ENCODE measurements at regions not wholly inside any gene's neighbourhood (a gene's known extent, or its start where the extent isn't known, plus 50 kb on each side); places are given as distances from the start of the nearest gene placed in this dataset.

DNA sequence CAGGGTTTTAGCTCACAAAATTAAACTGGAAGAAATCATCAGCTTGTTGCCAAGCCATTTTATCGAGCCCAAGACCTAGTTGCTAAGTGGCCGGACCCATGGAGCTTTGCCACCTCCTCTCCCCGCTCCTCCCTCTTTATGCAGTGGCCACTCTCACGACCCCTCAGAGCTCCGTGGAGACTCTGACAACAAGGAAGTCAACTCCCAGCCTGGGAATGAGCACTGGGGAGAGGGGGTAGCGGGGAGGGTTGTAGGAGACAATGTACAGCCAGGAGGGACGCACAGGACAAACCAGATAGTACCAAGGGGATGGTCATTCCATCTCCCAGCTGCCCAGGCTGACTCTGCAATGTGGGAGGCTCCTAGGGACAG, 250.9 kb downstream of the SIPA1L2 start:
- no peak overlapping the region for H3K14ac ChIP-seq (ENCODE audit: insufficient read length)
- H2BK20ac ChIP-seq (ENCODE audit: low read length) = no peak overlapping the region
- ChIA-PET POLR2A (ENCODE audit: partially characterized antibody) (no interaction called here), CTCF (ENCODE audit: partially characterized antibody) (interaction anchor here (0.6 to 1.0 kb wide), 2 partner anchors 144 to 249 kb away, joined by 3 to 5 read pairs; no protein-coding TSS in a partner anchor)
- H4K91ac ChIP-seq (replicated peaks; ENCODE audit: insufficient read length, low read length) = no peak overlapping the region
- H2AK5ac ChIP-seq (ENCODE audit: low read depth, low read length) = no peak overlapping the region
- no peak for TF ChIP-seq KDM1A (IDR thresholded peaks at IDR 0.05; ENCODE audit: borderline replicate concordance, low read length)
- TF ChIP-seq PHF8 (conservative IDR thresholded peaks at IDR 0.05; ENCODE audit: low read depth, low read length) = no peak
- no peak for TF ChIP-seq POU5F1 (IDR thresholded peaks at IDR 0.05; ENCODE audit: low read depth, low read length)
- no peak for TF ChIP-seq KDM5A (IDR thresholded peaks at IDR 0.05; ENCODE audit: low read length)
- TF ChIP-seq POLR2AphosphoS5 (IDR thresholded peaks at IDR 0.05; ENCODE audit: low read depth, low read length) = no peak
- TF ChIP-seq NRF1 (IDR thresholded peaks at IDR 0.05; ENCODE audit: low read depth, low read length) = no peak
- TF ChIP-seq NANOG (IDR thresholded peaks at IDR 0.05; ENCODE audit: insufficient read depth, low read depth, low read length, poor library complexity, severe bottlenecking) = no peak
- TF ChIP-seq BCL11A (IDR thresholded peaks at IDR 0.05; ENCODE audit: low read depth in 2 of 2, low read length in 2 of 2) = no peak
- TF ChIP-seq, protein P1, sequence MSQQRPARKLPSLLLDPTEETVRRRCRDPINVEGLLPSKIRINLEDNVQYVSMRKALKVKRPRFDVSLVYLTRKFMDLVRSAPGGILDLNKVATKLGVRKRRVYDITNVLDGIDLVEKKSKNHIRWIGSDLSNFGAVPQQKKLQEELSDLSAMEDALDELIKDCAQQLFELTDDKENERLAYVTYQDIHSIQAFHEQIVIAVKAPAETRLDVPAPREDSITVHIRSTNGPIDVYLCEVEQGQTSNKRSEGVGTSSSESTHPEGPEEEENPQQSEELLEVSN (IDR thresholded peaks at IDR 0.05) = no peak
- H3K36me3 ChIP-seq (ENCODE audit: control insufficient read depth in 2 of 4, insufficient read depth in 4 of 4, low read length in 3 of 4) = no peaks in the 10 kb centered on the region
- H3K4me2 ChIP-seq (ENCODE audit: insufficient read depth in 1 of 2, low read depth in 2 of 2, low read length in 2 of 2) = no peak overlapping the region
- H3K23me2 ChIP-seq (ENCODE audit: low read depth, low read length) = no peaks in the 10 kb centered on the region
- H3K4ac ChIP-seq (replicated peaks; ENCODE audit: insufficient read length, low read depth, low read length) = no peak overlapping the region
- H4K8ac ChIP-seq (ENCODE audit: extremely low read depth, insufficient read depth, low read length) = no peak overlapping the region
- WGBS, 2 experiments (ENCODE audit: extremely low coverage in 1 of 2, insufficient coverage in 1 of 2, insufficient read length in 1 of 2, insufficient replicate concordance in 2 of 2, low coverage in 1 of 2, low lambda C conversion rate in 2 of 2, missing lambda C conversion rate in 1 of 2) = 87% methylated on average over 7 of the region's 7 CpGs; no CpG with 5 or more reads in 1 of the 2 experiments
- peaks cover 0 to 2% (median 0%) of the 10 kb centered on the region in 4 experiments; a peak in 1 of 7 replicates for H3K4me1 ChIP-seq (replicated peaks in 1 of 4; ENCODE audit: control insufficient read depth in 3 of 4, insufficient read depth in 4 of 4, low read length in 3 of 4)
- no peaks in the 10 kb centered on the region for H3K79me1 ChIP-seq (ENCODE audit: low read depth, low read length)
- no peak overlapping the region for H2BK5ac ChIP-seq (ENCODE audit: low read depth, low read length)
- no peak overlapping the region for H2BK120ac ChIP-seq (replicated peaks; ENCODE audit: low read depth, low read length)
- no peak overlapping the region for H3K27ac ChIP-seq (ENCODE audit: low read depth, low read length)
- no peak overlapping the region for H3K9ac ChIP-seq (replicated peaks in 1 of 4; ENCODE audit: extremely low read depth in 1 of 4, low read depth in 3 of 4, low read length in 3 of 4)
- H3K79me2 ChIP-seq (ENCODE audit: control insufficient read depth in 1 of 2, insufficient read depth in 2 of 2, low read length in 2 of 2) = no peaks in the 10 kb centered on the region
- no peaks in the 10 kb centered on the region for H3K9me3 ChIP-seq (ENCODE audit: insufficient read depth in 2 of 2, low read depth in 1 of 2, low read length in 1 of 2)
- no peaks in the 10 kb centered on the region; a peak in 2 of 7 replicates for H3K27me3 ChIP-seq (replicated peaks in 1 of 4; ENCODE audit: control insufficient read depth in 3 of 4, extremely low read depth in 1 of 4, insufficient read depth in 3 of 4, low read length in 3 of 4)
- no peaks in the 10 kb centered on the region for H4K20me1 ChIP-seq (replicated peaks in 1 of 2; ENCODE audit: control insufficient read depth in 1 of 2, insufficient read depth in 2 of 2, low read length in 2 of 2)
- no peak overlapping the region for H3K4me3 ChIP-seq (ENCODE audit: extremely low read depth in 1 of 4, insufficient read depth in 2 of 4, low read depth in 3 of 4, low read length in 4 of 4)
- no peak overlapping the region for H3K18ac ChIP-seq (ENCODE audit: extremely low read depth, low read length)
- no peak overlapping the region for H4K5ac ChIP-seq (ENCODE audit: insufficient read length, low read depth, low read length)
- DNase-seq (ENCODE audit: low read depth in 1 of 2, low spot score in 2 of 2) = no peak
- H2AFZ ChIP-seq (ENCODE audit: low read length) = no peak overlapping the region
- no peak for FAIRE-seq
- no peak overlapping the region for H2BK12ac ChIP-seq (ENCODE audit: low read depth, low read length)
- no peak overlapping the region for H3K56ac ChIP-seq (replicated peaks; ENCODE audit: insufficient read length, low read depth, low read length)
- no peak overlapping the region for H2BK15ac ChIP-seq (ENCODE audit: low read length)
- no peak overlapping the region for H3K23ac ChIP-seq (ENCODE audit: insufficient read length)

Data from H1 (cell line).